Neural progenitor cell (in vitro differentiated cells): ENCODE measurements at regions not wholly inside any gene's neighbourhood (a gene's known extent, or its start where the extent isn't known, plus 50 kb on each side); places are given as distances from the start of the nearest gene placed in this dataset.

Source experiments
- DNase-seq: peaks from one replicate; pipeline ENCODE4 v3.0.0-alpha.2; 2016; ENCODE audit warnings: low spot score
- H2AFZ ChIP-seq: fragments of 200-600 bp; sonication (generic); replicated peaks from 2 replicates; pipeline ENCODE4 v1.6.1; 2016; ENCODE audit warnings: antibody characterized with exemption
- H3F3A ChIP-seq: fragments of 200-600 bp; sonication (generic); 2 replicates; pipeline ENCODE4 v1.6.1; 2016; ENCODE audit warnings: antibody characterized with exemption, low read depth
- H3K27ac ChIP-seq: fragments of 200-600 bp; sonication (generic); 2 replicates; pipeline ENCODE4 v1.5.1; 2016; ENCODE audit warnings: mild to moderate bottlenecking
- H3K27me3 ChIP-seq: fragments of 200-600 bp; sonication (generic); 2 replicates; pipeline ENCODE4 v1.6.1; 2016; ENCODE audit warnings: mild to moderate bottlenecking, moderate library complexity
- H3K36me3 ChIP-seq: fragments of 200-600 bp; sonication (generic); 2 replicates; pipeline ENCODE4 v1.5.1; 2016
- H3K4me1 ChIP-seq: fragments of 200-600 bp; sonication (generic); 2 replicates; pipeline ENCODE4 v1.6.1; 2016; ENCODE audit warnings: mixed run types
- H3K4me2 ChIP-seq: fragments of 200-600 bp; sonication (generic); 2 replicates; pipeline ENCODE4 v1.6.1; 2016
- H3K4me3 ChIP-seq: fragments of 200-600 bp; sonication (generic); 2 replicates; pipeline ENCODE4 v1.5.1; 2016
- H3K79me2 ChIP-seq: fragments of 200-600 bp; sonication (generic); 2 replicates; pipeline ENCODE4 v1.6.1; 2016; ENCODE audit warnings: low read depth
- H3K9ac ChIP-seq: fragments of 200-600 bp; sonication (generic); 2 replicates; pipeline ENCODE4 v1.6.1; 2016
- H3K9me3 ChIP-seq: fragments of 200-600 bp; sonication (generic); 2 replicates; pipeline ENCODE4 v1.5.1; 2016; ENCODE audit warnings: low read depth
- H4K20me1 ChIP-seq: fragments of 200-600 bp; sonication (generic); 2 replicates; pipeline ENCODE4 v1.6.1; 2016; ENCODE audit warnings: low read depth
- H3K27ac Mint-ChIP-seq: 3 replicates; pipeline ENCODE4 v1.8.0; 2021; ENCODE audit warnings: mixed read lengths
- H3K27me3 Mint-ChIP-seq: 2 replicates; pipeline ENCODE4 v1.8.0; 2022; ENCODE audit warnings: low read depth, mild to moderate bottlenecking, inconsistent platforms, moderate library complexity, mixed read lengths; ENCODE audit not compliant: insufficient read depth
- H3K36me3 Mint-ChIP-seq: 3 replicates; pipeline ENCODE4 v1.8.0; 2021; ENCODE audit warnings: mixed read lengths
- H3K4me1 Mint-ChIP-seq: 3 replicates; pipeline ENCODE4 v1.8.0; 2021; ENCODE audit warnings: mixed read lengths
- H3K4me3 Mint-ChIP-seq: 3 replicates; pipeline ENCODE4 v1.8.0; 2021; ENCODE audit warnings: mild to moderate bottlenecking, moderate library complexity, mixed read lengths
- H3K9me3 Mint-ChIP-seq: 3 replicates; pipeline ENCODE4 v1.8.0; 2020; ENCODE audit warnings: mixed read lengths
- EZH2 ChIP-seq: fragments of 200-600 bp; sonication (generic); IDR thresholded peaks from 2 replicates; pipeline ENCODE4 v1.6.1; 2017; ENCODE audit warnings: antibody characterized with exemption, mild to moderate bottlenecking, moderate library complexity
- EZH2phosphoT487 ChIP-seq: fragments of 200-600 bp; sonication (generic); IDR thresholded peaks from 2 replicates; pipeline ENCODE4 v1.6.1; 2017; ENCODE audit warnings: antibody characterized with exemption
- TF ChIP-seq, protein P1 (sequence below): fragments of 200-600 bp; sonication (generic); IDR thresholded peaks from 2 replicates; pipeline ENCODE4 v1.5.1; 2017; ENCODE audit warnings: antibody characterized with exemption, mild to moderate bottlenecking

DNA sequence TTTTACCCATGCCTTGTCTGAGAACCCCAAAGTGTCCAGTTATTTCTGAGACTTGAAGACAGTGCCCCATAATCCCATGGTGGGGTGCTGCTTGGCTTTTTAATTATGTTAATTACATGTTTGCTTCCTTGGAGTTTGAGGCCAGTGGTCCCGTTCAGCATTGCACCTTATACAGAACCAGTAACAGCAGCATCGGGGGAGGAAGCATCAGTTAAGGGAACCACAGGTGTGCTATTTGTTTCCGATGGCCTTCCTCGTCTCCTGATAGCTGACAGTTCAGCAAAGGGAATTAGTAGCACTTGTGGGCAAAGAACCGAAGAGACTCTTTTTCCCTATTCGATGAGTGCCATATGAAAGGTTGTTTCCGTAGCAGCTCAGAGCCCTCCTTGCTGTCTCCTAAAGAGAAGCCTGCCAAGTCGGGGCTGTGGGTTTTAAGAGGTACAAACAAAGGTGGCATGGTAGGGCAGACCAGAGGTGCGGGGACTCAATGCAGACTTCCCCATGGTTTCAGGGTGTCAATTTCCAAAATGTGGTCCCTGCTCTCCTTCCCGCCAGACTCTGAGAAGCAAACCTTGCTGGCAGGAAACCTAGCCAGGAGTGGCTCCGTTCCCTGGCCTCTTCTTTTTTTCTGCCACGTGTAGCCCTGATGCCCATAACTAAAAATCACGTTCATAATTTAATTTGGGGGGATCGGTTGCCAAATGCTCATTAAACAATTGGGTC lies 225.2 kb upstream of the TSHZ3 start:
- no peaks in the 10 kb centered on the region for H3K4me1 Mint-ChIP-seq
- H3K9ac ChIP-seq: no peak overlapping the region

DNA sequence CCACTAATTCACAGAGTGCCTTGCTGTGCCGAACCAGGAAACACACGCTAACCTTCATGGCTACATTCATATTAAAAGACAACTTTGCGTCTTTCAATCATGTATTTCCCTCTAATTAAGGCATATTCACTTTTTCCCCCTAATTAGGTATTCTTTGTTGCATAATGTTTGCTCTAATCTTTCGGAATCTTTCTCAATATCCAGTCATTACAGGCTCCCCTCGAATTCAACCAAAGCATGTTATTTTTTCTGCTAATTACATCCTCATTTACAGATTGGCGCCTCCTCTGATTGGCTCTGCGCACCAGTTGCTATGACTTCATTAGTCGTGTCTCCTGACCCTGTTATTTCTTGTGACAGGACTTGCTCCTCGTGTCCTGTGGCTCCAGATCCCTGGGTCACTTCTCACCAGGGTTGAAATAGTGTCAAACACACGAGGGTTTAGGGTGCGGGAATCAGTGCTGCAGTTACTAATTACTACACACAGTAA lies 226.7 kb upstream of the TSHZ3 start:
- TF ChIP-seq, protein P1, sequence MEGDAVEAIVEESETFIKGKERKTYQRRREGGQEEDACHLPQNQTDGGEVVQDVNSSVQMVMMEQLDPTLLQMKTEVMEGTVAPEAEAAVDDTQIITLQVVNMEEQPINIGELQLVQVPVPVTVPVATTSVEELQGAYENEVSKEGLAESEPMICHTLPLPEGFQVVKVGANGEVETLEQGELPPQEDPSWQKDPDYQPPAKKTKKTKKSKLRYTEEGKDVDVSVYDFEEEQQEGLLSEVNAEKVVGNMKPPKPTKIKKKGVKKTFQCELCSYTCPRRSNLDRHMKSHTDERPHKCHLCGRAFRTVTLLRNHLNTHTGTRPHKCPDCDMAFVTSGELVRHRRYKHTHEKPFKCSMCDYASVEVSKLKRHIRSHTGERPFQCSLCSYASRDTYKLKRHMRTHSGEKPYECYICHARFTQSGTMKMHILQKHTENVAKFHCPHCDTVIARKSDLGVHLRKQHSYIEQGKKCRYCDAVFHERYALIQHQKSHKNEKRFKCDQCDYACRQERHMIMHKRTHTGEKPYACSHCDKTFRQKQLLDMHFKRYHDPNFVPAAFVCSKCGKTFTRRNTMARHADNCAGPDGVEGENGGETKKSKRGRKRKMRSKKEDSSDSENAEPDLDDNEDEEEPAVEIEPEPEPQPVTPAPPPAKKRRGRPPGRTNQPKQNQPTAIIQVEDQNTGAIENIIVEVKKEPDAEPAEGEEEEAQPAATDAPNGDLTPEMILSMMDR: no peak
- TF ChIP-seq EZH2 (no peak), EZH2phosphoT487 (no peak)
- no peak overlapping the region for H3K4me3 Mint-ChIP-seq
- no peaks in the 10 kb centered on the region for H3K27me3 ChIP-seq

More for the DNA sequence above, 225.2 kb upstream of the TSHZ3 start:
- H3K27me3 Mint-ChIP-seq: peaks cover 4% of the 10 kb centered on the region
- no peaks in the 10 kb centered on the region for H4K20me1 ChIP-seq
- no peak overlapping the region for H3K27ac ChIP-seq
- no peak overlapping the region for H3K4me3 ChIP-seq
- TF ChIP-seq, protein P1: no peak
- TF ChIP-seq EZH2phosphoT487: no peak
- no peak for TF ChIP-seq EZH2
- no peaks in the 10 kb centered on the region for H3K4me1 ChIP-seq
- no peaks in the 10 kb centered on the region for H3K79me2 ChIP-seq
- no peaks in the 10 kb centered on the region for H3K9me3 Mint-ChIP-seq
- no peaks in the 10 kb centered on the region for H3K36me3 Mint-ChIP-seq
- no peak for DNase-seq
- no peak overlapping the region for H3K27ac Mint-ChIP-seq
- H3F3A ChIP-seq: no peaks in the 10 kb centered on the region
- H3K4me2 ChIP-seq: no peak overlapping the region
- H3K9me3 ChIP-seq: no peaks in the 10 kb centered on the region
- H3K36me3 ChIP-seq: no peaks in the 10 kb centered on the region
- peak overlapping the region; percentile 50 for H2AFZ ChIP-seq
- H3K4me3 Mint-ChIP-seq: no peak overlapping the region
- no peaks in the 10 kb centered on the region for H3K27me3 ChIP-seq

DNA sequence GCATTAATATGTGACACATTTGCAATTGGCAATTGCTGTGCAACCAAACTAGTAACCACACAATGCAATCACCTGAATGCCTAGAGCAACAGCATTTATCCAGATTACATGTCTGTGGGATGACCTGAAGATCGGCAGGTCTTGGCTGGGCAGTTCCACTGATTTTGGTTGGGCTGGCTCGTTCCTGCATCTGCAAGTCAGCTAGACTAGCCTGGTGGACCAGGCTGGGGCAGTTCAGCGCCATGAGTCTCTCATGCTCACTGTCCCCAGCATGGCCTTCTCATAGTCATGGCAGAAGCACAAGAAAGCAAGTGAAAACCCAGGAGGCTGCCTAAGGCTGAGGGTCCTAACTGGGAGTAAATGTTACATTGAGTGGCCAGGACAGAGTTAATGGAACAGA lies 229.1 kb upstream of the TSHZ3 start:
- no peaks in the 10 kb centered on the region for H3K9me3 ChIP-seq
- no peaks in the 10 kb centered on the region for H3K4me1 Mint-ChIP-seq
- no peaks in the 10 kb centered on the region for H3K79me2 ChIP-seq
- H3K4me3 Mint-ChIP-seq: no peak overlapping the region
- no peak overlapping the region for H3K27ac Mint-ChIP-seq
- H4K20me1 ChIP-seq: no peaks in the 10 kb centered on the region
- no peaks in the 10 kb centered on the region for H3K4me1 ChIP-seq
- H3F3A ChIP-seq: no peaks in the 10 kb centered on the region
- peak overlapping the region; percentile 13 for H2AFZ ChIP-seq
- peaks cover 3% of the 10 kb centered on the region for H3K27me3 Mint-ChIP-seq
- no peak for TF ChIP-seq EZH2phosphoT487
- TF ChIP-seq, protein P1: no peak
- no peak for TF ChIP-seq EZH2
- no peaks in the 10 kb centered on the region for H3K9me3 Mint-ChIP-seq
- H3K4me2 ChIP-seq: no peak overlapping the region
- no peaks in the 10 kb centered on the region for H3K36me3 ChIP-seq
- H3K27me3 ChIP-seq: no peaks in the 10 kb centered on the region
- H3K4me3 ChIP-seq: no peak overlapping the region
- H3K27ac ChIP-seq: no peak overlapping the region
- H3K36me3 Mint-ChIP-seq: no peaks in the 10 kb centered on the region
- H3K9ac ChIP-seq: no peak overlapping the region
- no peak for DNase-seq

More for the DNA sequence above, 226.7 kb upstream of the TSHZ3 start:
- no peak overlapping the region for H3K4me3 ChIP-seq
- no peaks in the 10 kb centered on the region for H3K36me3 ChIP-seq
- no peak overlapping the region for H3K9ac ChIP-seq
- H2AFZ ChIP-seq: no peak overlapping the region
- no peaks in the 10 kb centered on the region for H3K36me3 Mint-ChIP-seq
- H3K4me2 ChIP-seq: no peak overlapping the region
- H3K4me1 Mint-ChIP-seq: no peaks in the 10 kb centered on the region
- H3K27ac ChIP-seq: no peak overlapping the region
- H3K79me2 ChIP-seq: no peaks in the 10 kb centered on the region
- no peak overlapping the region for H3K27ac Mint-ChIP-seq
- H3K9me3 Mint-ChIP-seq: no peaks in the 10 kb centered on the region
- no peaks in the 10 kb centered on the region for H3K9me3 ChIP-seq
- H4K20me1 ChIP-seq: no peaks in the 10 kb centered on the region
- H3K4me1 ChIP-seq: no peaks in the 10 kb centered on the region
- peaks cover 2% of the 10 kb centered on the region for H3K27me3 Mint-ChIP-seq
- no peaks in the 10 kb centered on the region for H3F3A ChIP-seq
- DNase-seq: no peak
